CD4-positive, alpha-beta T cell treated with Interferon alpha-2 for 1 hour (primary cell): ENCODE measurements at regions not wholly inside any gene's neighbourhood (a gene's known extent, or its start where the extent isn't known, plus 50 kb on each side); places are given as distances from the start of the nearest gene placed in this dataset.
A peak's percentile ranks its signal among the peaks of the same experiment; 100 is the strongest.

Experiments
- DNase-seq, 2 donors: peaks; one replicate each; pipeline ENCODE4 v3.0.0-alpha.2; 2020 to 2022

- DNase-seq = no peak
Measured at GRCh38 chr15:31842532-31843195, 187.7 kb upstream of the CHRNA7 start.

GRCh38 chr15:31843426-31844055 lies 186.8 kb upstream of the CHRNA7 start:
- DNase-seq = no peak

- DNase-seq = no peak
Measured at GRCh38 chr15:31845791-31846190, 184.5 kb upstream of the CHRNA7 start.

- no peak for DNase-seq
Measured at GRCh38 chr15:31847961-31848360, 182.4 kb upstream of the CHRNA7 start.

DNA sequence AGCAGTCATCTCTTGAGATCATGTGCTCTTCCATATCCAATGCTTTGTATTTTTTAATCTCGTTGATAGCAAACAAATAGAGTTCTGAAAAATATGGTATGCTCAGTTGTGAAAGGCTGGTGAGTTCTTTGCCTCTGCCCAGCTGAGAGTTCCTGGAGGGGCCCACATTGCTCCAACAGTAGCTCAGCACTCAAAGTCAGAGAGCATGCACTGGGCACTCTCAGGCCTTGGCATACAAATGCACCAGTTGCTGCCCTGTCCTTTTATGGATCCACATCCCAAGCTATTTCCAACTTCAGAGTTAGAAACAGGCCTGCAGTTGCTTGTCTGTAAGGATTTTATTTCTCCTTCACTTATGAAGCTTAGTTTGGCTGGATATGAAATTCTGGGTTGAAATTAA lies 181.7 kb upstream of the CHRNA7 start:
- DNase-seq = no peak

- no peak for DNase-seq
Measured at GRCh38 chr15:31852933-31853799, 177.1 kb upstream of the CHRNA7 start.

DNA sequence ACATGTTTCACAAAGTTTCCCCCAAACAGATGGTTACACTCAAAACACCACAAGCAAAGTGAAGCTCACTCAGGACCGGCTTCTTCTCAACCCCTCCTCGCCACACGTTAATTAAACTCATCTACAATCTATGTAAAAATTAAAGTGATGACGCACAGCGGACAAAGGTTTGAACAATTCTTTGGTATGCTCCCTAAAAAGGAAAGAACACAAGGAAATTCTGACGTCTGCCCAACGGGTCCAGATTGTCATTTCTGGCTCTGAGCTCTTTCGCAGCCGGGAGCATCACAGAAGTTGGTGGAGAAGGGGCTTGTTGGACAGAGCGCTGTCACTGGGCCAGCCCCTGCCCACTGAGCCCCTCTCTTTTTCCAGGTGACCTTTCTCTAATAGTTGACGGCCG lies 173.7 kb upstream of the CHRNA7 start:
- DNase-seq = no peak

DNA sequence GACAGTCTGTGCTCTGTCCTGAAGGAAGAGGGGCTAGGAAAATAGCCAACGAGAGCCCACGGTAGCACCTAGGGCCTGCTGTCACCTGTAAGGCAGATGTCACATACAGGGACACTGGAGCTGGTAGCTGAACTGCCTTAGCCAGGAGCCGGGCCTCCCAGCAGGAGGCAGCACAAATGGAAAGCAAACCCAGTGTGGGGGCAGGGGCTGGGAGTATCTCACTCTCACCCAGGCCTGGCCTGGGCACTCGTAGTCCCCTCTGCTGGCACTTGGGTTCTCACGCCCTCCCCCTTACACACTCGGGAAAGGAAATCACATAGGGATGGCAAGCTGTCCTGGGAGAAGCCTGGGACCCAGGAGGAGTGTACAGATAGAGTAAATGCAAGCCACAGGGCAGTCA lies 173.1 kb upstream of the CHRNA7 start:
- no peak for DNase-seq

GRCh38 chr15:31858026-31858425 lies 172.3 kb upstream of the CHRNA7 start:
- DNase-seq = no peak

DNA sequence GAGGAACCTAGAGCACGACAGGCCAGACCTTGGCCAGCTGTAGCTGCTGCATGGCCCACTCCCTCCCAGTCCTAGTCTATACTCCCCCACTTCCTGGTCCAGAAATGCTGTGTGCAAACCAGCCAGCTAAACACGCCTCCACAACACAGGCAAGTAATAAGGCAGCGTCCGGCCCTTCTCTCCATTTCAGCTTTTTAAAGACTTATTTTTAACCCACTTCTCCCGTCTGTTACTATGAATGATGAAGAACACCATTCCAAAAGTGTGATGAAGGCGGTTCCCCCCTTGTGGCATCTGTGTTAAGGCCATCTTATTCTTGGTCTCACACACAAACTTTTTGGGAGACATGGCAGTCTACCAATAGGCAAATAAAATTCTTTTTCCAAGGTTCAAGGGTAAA lies 164.1 kb upstream of the CHRNA7 start:
- DNase-seq = no peak

DNA sequence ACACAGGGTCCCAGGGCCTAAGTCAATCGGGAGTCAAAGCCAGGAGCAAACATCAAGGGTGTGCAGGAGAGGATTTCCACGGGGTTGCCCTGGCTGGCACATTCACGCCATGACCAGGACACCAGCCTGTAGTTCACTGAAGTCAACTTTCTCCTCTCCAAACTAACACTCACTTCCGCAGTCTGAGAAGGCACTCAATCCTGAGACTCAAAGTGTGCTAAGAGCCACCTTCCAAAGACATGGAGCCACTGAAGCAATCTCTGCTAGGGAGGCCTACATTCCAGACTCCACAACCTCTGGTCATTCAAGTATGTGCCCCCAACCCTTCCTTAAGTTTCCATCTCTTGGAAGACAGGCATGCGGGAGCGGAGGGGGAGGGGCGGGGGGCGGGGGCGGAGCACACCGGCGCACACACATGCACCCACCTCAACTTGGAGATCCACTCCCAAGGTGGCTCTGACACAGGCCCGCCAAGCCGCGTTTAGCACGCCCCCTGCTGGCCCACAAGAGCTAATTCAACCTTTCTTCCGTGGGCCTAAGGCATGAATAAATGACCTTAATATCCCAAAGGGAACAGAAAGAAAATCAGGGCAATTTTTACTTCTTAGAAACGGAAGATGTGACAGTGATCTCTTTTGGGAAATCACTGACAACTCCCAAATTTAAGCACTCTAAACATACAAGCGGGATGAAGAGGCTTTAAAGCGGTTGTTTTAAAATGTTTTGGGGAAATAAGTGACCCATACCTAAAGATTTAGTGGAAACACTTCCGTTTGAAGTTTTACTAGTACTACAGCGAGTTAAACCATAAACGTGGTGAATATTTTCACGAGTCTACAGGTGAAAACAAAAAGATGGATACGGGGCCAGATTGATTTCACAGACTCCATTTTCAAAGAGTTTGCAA lies 162.5 kb upstream of the CHRNA7 start:
- peak; percentile 47 to 66 for DNase-seq

GRCh38 chr15:31869686-31870307 lies 160.5 kb upstream of the CHRNA7 start:
- DNase-seq = no peak

GRCh38 chr15:31870328-31871165 lies 159.8 kb upstream of the CHRNA7 start, which contains the start of gene OTUD7A:
OTUD7A (minus strand) TSS chr15:31870673.
- DNase-seq = peak; percentile 80 to 90

DNA sequence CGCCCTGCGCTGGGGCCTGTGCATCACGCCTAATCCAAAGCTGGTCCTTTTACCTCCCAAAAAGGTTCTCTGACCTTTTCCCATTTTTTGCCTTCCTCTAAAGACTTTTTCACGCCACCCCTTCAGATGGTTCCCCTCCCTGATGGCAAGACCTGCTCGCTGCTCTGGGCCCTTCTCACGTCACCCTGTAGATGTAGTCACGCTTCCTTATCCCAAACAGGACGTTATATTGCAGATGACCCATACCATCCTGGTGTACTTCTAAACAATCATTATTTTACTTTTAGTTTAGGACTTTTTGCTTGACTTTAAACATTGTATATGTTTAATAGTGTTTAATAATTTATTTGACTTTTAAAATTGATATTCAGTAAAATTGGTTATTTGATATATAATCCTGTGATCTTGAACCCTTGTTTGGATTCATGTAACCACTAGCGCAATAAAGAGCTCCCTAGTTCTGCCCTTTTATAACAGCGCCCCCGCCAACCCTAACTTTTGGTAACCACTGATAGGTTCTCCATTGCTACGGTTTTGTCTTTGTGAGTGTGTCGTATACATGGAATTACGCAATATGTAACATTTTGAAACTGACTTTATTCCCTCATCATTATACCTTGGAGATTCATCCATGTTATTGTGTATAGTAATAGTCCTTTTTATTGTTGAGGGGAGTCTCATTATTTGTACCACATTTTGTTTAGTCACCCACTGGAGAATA lies 159.0 kb upstream of the CHRNA7 start:
- DNase-seq = no peak

- DNase-seq = no peak
Measured at GRCh38 chr15:31871887-31872281, 158.4 kb upstream of the CHRNA7 start.

- DNase-seq = no peak
Measured at GRCh38 chr15:31887246-31887645, 143.1 kb upstream of the CHRNA7 start.

DNA sequence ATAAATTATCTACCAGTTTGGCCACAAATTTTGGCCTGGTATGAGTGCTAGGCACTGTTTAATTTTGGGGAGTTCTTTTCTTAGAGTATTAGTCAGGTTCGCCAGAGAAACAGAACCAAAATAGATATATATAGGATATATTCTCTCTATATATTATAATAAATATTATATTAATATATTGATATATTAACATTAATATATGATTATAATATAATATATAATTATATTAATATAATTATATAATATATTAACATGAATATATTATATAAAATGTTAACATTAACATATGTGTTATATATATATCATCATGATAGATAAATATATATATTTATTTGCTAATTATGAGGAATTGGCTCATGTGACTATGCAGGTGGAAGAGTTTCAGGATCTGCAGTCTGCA lies 137.8 kb upstream of the CHRNA7 start:
- DNase-seq = no peak

DNA sequence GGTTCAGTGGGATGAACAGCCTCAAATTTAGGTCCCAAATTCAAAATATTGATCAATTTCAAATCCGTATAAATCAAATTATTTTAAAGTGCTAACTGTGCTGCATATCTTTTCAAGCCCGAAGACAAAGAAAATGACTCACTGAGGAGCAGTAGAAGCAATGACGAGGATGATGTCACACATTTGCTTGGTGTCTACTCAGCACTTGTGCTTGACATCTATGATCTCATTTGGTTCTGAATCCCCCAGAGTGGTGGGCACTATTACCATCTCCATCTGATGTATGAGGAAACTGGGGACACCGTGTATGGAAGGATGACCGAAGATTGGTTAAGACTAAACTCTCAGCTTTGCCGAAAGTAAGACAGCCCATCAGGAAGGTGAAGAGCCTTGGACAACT lies 136.5 kb upstream of the CHRNA7 start:
- no peak for DNase-seq

DNA sequence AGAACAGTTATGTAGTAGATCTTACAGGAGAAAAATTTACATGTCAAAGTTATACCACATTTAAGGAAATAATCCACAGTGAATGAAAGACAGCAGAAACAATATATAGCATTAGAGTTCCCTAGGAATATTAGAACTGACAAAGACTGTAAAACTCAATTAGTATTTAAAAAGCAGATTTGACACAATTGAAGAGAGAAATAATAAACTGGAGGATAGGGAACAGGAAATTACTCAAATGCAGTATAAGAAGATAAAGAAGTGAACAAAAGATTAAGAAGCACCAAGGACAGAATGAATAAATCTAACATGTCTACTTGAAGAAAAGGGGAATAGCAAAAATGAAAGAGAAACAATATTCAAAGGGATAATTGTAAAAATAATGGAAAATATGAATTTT lies 132.6 kb upstream of the CHRNA7 start:
- no peak for DNase-seq

- DNase-seq = no peak
Measured at GRCh38 chr15:31901501-31901900, 128.8 kb upstream of the CHRNA7 start.

GRCh38 chr15:31905054-31905453 lies 125.3 kb upstream of the CHRNA7 start:
- DNase-seq = no peak
